ENCODE measurements at regions not wholly inside any gene's neighbourhood (a gene's known extent, or its start where the extent isn't known, plus 50 kb on each side); places are given as distances from the start of the nearest gene placed in this dataset.

DNA sequence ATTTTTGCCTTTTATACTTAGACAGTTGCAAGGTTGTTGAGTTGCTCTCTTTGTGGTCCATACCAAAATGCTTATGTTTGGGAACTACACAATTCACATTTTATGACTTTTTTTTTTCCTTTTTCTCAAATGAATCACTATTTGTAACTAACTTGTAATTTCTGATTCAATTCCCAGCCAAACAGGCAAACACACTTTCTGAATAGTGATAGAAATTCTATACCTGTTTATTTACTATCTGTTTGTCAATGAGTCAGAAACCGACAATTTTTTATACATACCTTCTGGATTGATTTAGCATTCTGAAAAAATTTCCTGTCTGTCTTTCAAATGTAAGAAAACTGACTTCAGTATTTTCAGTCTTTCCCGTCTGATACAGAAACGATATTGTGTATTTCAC, 69.1 kb downstream of the MBL2 start:
- TF ChIP-seq, protein P1, sequence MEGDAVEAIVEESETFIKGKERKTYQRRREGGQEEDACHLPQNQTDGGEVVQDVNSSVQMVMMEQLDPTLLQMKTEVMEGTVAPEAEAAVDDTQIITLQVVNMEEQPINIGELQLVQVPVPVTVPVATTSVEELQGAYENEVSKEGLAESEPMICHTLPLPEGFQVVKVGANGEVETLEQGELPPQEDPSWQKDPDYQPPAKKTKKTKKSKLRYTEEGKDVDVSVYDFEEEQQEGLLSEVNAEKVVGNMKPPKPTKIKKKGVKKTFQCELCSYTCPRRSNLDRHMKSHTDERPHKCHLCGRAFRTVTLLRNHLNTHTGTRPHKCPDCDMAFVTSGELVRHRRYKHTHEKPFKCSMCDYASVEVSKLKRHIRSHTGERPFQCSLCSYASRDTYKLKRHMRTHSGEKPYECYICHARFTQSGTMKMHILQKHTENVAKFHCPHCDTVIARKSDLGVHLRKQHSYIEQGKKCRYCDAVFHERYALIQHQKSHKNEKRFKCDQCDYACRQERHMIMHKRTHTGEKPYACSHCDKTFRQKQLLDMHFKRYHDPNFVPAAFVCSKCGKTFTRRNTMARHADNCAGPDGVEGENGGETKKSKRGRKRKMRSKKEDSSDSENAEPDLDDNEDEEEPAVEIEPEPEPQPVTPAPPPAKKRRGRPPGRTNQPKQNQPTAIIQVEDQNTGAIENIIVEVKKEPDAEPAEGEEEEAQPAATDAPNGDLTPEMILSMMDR (IDR thresholded peaks at IDR 0.05) = no peak
- TF ChIP-seq POLR2A (IDR thresholded peaks at IDR 0.05) (no peak), EP300 (IDR thresholded peaks at IDR 0.05) (no peak)
